ENCODE measurements at regions not wholly inside any gene's neighbourhood (a gene's known extent, or its start where the extent isn't known, plus 50 kb on each side); places are given as distances from the start of the nearest gene placed in this dataset.

GRCh38 chr17:54745862-54746261 lies 154.8 kb upstream of the TOM1L1 start:
- H2BK12ac ChIP-seq (ENCODE audit: low read length in 2 of 2): no peak overlapping the region
- H3K4me2 ChIP-seq (ENCODE audit: low read length, poor library complexity, severe bottlenecking): no peak overlapping the region
- no peak overlapping the region for H3K9ac ChIP-seq (ENCODE audit: low read length)
- H3K4ac ChIP-seq (ENCODE audit: low read depth in 1 of 2, low read length in 2 of 2): no peak overlapping the region
- H2BK15ac ChIP-seq (ENCODE audit: low read depth, poor library complexity, severe bottlenecking): no peak overlapping the region
- no peaks in the 10 kb centered on the region for H3K4me1 ChIP-seq (ENCODE audit: control insufficient read depth, insufficient read depth, low read depth, low read length)
- H2BK120ac ChIP-seq (ENCODE audit: low read depth, low read length): no peak overlapping the region
- H3K14ac ChIP-seq (ENCODE audit: low read length in 2 of 2): no peak overlapping the region
- H3K36me3 ChIP-seq (ENCODE audit: control insufficient read depth in 1 of 2, insufficient read depth in 2 of 2, low read depth in 1 of 2, low read length in 2 of 2): no peaks in the 10 kb centered on the region
- no peak overlapping the region for H3K4me3 ChIP-seq (ENCODE audit: insufficient read depth in 1 of 2, low read depth in 1 of 2, low read length in 2 of 2)
- H2BK5ac ChIP-seq (ENCODE audit: low read depth, low read length, poor library complexity, severe bottlenecking): no peak overlapping the region
- no peaks in the 10 kb centered on the region for H3K27me3 ChIP-seq (ENCODE audit: control insufficient read depth in 1 of 2, insufficient read depth in 1 of 2, low read length in 2 of 2)
- no peak overlapping the region for H4K91ac ChIP-seq (ENCODE audit: low read length)
- WGBS: 34% methylated on average over 2 of the region's 5 CpGs
- no peak overlapping the region for H3K18ac ChIP-seq (ENCODE audit: low read depth in 1 of 2, low read length in 2 of 2)
- peaks cover 38% of the 10 kb centered on the region for H3K9me3 ChIP-seq (ENCODE audit: control insufficient read depth, low read length)
- no peak for DNase-seq
- no peaks in the 10 kb centered on the region for H3K79me1 ChIP-seq (replicated peaks; ENCODE audit: low read length, poor library complexity, severe bottlenecking)
- no peak overlapping the region for H3K27ac ChIP-seq (ENCODE audit: low read length, poor library complexity, severe bottlenecking)
- H2AK5ac ChIP-seq (ENCODE audit: low read length, severe bottlenecking): no peak overlapping the region
- H4K8ac ChIP-seq (ENCODE audit: low read length): no peak overlapping the region
- H3K23ac ChIP-seq (ENCODE audit: low read length in 2 of 2): no peak overlapping the region
- H2AFZ ChIP-seq (ENCODE audit: low read depth, low read length): no peak overlapping the region

GRCh38 chr17:54749157-54749556 lies 151.5 kb upstream of the TOM1L1 start:
- Histone ChIP-seq H3K4ac (ENCODE audit: low read depth in 1 of 2, low read length in 2 of 2) (no peak overlapping the region), H2BK5ac (ENCODE audit: low read depth, low read length, poor library complexity, severe bottlenecking) (no peak overlapping the region), H2AFZ (ENCODE audit: low read depth, low read length) (no peak overlapping the region), H3K18ac (ENCODE audit: low read depth in 1 of 2, low read length in 2 of 2) (no peak overlapping the region), H3K23ac (ENCODE audit: low read length in 2 of 2) (no peak overlapping the region), H3K14ac (ENCODE audit: low read length in 2 of 2) (no peak overlapping the region), H4K91ac (ENCODE audit: low read length) (no peak overlapping the region), H3K9me3 (ENCODE audit: control insufficient read depth, low read length) (peaks cover 24% of the 10 kb centered on the region), H3K4me1 (ENCODE audit: control insufficient read depth, insufficient read depth, low read depth, low read length) (no peaks in the 10 kb centered on the region), H3K4me2 (ENCODE audit: low read length, poor library complexity, severe bottlenecking) (no peak overlapping the region), H3K27ac (ENCODE audit: low read length, poor library complexity, severe bottlenecking) (no peak overlapping the region), H3K4me3 (ENCODE audit: insufficient read depth in 1 of 2, low read depth in 1 of 2, low read length in 2 of 2) (no peak overlapping the region), H3K9ac (ENCODE audit: low read length) (no peak overlapping the region), H2AK5ac (ENCODE audit: low read length, severe bottlenecking) (no peak overlapping the region), H2BK120ac (ENCODE audit: low read depth, low read length) (no peak overlapping the region), H3K27me3 (ENCODE audit: control insufficient read depth in 1 of 2, insufficient read depth in 1 of 2, low read length in 2 of 2) (no peaks in the 10 kb centered on the region), H2BK15ac (ENCODE audit: low read depth, poor library complexity, severe bottlenecking) (no peak overlapping the region), H4K8ac (ENCODE audit: low read length) (no peak overlapping the region), H2BK12ac (ENCODE audit: low read length in 2 of 2) (no peak overlapping the region), H3K36me3 (ENCODE audit: control insufficient read depth in 1 of 2, insufficient read depth in 2 of 2, low read depth in 1 of 2, low read length in 2 of 2) (no peaks in the 10 kb centered on the region), H3K79me1 (replicated peaks; ENCODE audit: low read length, poor library complexity, severe bottlenecking) (no peaks in the 10 kb centered on the region)
- no peak for DNase-seq
- WGBS: 14% methylated on average over 1 of the region's 1 CpG

GRCh38 chr17:54754560-54754959 lies 146.1 kb upstream of the TOM1L1 start:
- no peak overlapping the region for H2BK5ac ChIP-seq (ENCODE audit: low read depth, low read length, poor library complexity, severe bottlenecking)
- H2BK15ac ChIP-seq (ENCODE audit: low read depth, poor library complexity, severe bottlenecking): no peak overlapping the region
- no peaks in the 10 kb centered on the region for H3K36me3 ChIP-seq (ENCODE audit: control insufficient read depth in 1 of 2, insufficient read depth in 2 of 2, low read depth in 1 of 2, low read length in 2 of 2)
- H3K27ac ChIP-seq (ENCODE audit: low read length, poor library complexity, severe bottlenecking): no peak overlapping the region
- no peak overlapping the region for H2BK120ac ChIP-seq (ENCODE audit: low read depth, low read length)
- H4K8ac ChIP-seq (ENCODE audit: low read length): no peak overlapping the region
- WGBS: 60% methylated on average over 10 of the region's 15 CpGs
- H2BK12ac ChIP-seq (ENCODE audit: low read length in 2 of 2): no peak overlapping the region
- H4K91ac ChIP-seq (ENCODE audit: low read length): no peak overlapping the region
- H3K23ac ChIP-seq (ENCODE audit: low read length in 2 of 2): no peak overlapping the region
- no peak overlapping the region for H3K18ac ChIP-seq (ENCODE audit: low read depth in 1 of 2, low read length in 2 of 2)
- no peak for DNase-seq
- H2AK5ac ChIP-seq (ENCODE audit: low read length, severe bottlenecking): no peak overlapping the region
- no peaks in the 10 kb centered on the region for H3K79me1 ChIP-seq (replicated peaks; ENCODE audit: low read length, poor library complexity, severe bottlenecking)
- H3K4me3 ChIP-seq (ENCODE audit: insufficient read depth in 1 of 2, low read depth in 1 of 2, low read length in 2 of 2): no peak overlapping the region
- peaks cover 13% of the 10 kb centered on the region for H3K9me3 ChIP-seq (ENCODE audit: control insufficient read depth, low read length)
- no peaks in the 10 kb centered on the region for H3K27me3 ChIP-seq (ENCODE audit: control insufficient read depth in 1 of 2, insufficient read depth in 1 of 2, low read length in 2 of 2)
- no peak overlapping the region for H3K9ac ChIP-seq (ENCODE audit: low read length)
- H3K4me1 ChIP-seq (ENCODE audit: control insufficient read depth, insufficient read depth, low read depth, low read length): no peaks in the 10 kb centered on the region
- H3K14ac ChIP-seq (ENCODE audit: low read length in 2 of 2): no peak overlapping the region
- H3K4ac ChIP-seq (ENCODE audit: low read depth in 1 of 2, low read length in 2 of 2): no peak overlapping the region
- H3K4me2 ChIP-seq (ENCODE audit: low read length, poor library complexity, severe bottlenecking): no peak overlapping the region
- no peak overlapping the region for H2AFZ ChIP-seq (ENCODE audit: low read depth, low read length)

GRCh38 chr17:54760836-54761235 lies 139.8 kb upstream of the TOM1L1 start:
- no peak overlapping the region for H3K4me3 ChIP-seq (ENCODE audit: insufficient read depth in 1 of 2, low read depth in 1 of 2, low read length in 2 of 2)
- H2BK120ac ChIP-seq (ENCODE audit: low read depth, low read length): no peak overlapping the region
- no peak overlapping the region for H2BK15ac ChIP-seq (ENCODE audit: low read depth, poor library complexity, severe bottlenecking)
- H3K79me1 ChIP-seq (replicated peaks; ENCODE audit: low read length, poor library complexity, severe bottlenecking): no peaks in the 10 kb centered on the region
- H2BK5ac ChIP-seq (ENCODE audit: low read depth, low read length, poor library complexity, severe bottlenecking): no peak overlapping the region
- H2AK5ac ChIP-seq (ENCODE audit: low read length, severe bottlenecking): no peak overlapping the region
- H4K8ac ChIP-seq (ENCODE audit: low read length): no peak overlapping the region
- no peaks in the 10 kb centered on the region for H3K27me3 ChIP-seq (ENCODE audit: control insufficient read depth in 1 of 2, insufficient read depth in 1 of 2, low read length in 2 of 2)
- H3K14ac ChIP-seq (ENCODE audit: low read length in 2 of 2): no peak overlapping the region
- H4K91ac ChIP-seq (ENCODE audit: low read length): no peak overlapping the region
- H2AFZ ChIP-seq (ENCODE audit: low read depth, low read length): no peak overlapping the region
- no peak for DNase-seq
- no peaks in the 10 kb centered on the region for H3K36me3 ChIP-seq (ENCODE audit: control insufficient read depth in 1 of 2, insufficient read depth in 2 of 2, low read depth in 1 of 2, low read length in 2 of 2)
- H3K4ac ChIP-seq (ENCODE audit: low read depth in 1 of 2, low read length in 2 of 2): no peak overlapping the region
- no peak overlapping the region for H3K18ac ChIP-seq (ENCODE audit: low read depth in 1 of 2, low read length in 2 of 2)
- H2BK12ac ChIP-seq (ENCODE audit: low read length in 2 of 2): no peak overlapping the region
- WGBS: no CpG with 5 or more reads among the region's 3 CpGs
- H3K9ac ChIP-seq (ENCODE audit: low read length): no peak overlapping the region
- no peak overlapping the region for H3K23ac ChIP-seq (ENCODE audit: low read length in 2 of 2)
- H3K27ac ChIP-seq (ENCODE audit: low read length, poor library complexity, severe bottlenecking): no peak overlapping the region
- peaks cover 14% of the 10 kb centered on the region for H3K9me3 ChIP-seq (ENCODE audit: control insufficient read depth, low read length)
- H3K4me2 ChIP-seq (ENCODE audit: low read length, poor library complexity, severe bottlenecking): no peak overlapping the region
- no peaks in the 10 kb centered on the region for H3K4me1 ChIP-seq (ENCODE audit: control insufficient read depth, insufficient read depth, low read depth, low read length)
